Thymus (tissue), 11 donors: ENCODE measurements at regions not wholly inside any gene's neighbourhood (a gene's known extent, or its start where the extent isn't known, plus 50 kb on each side); places are given as distances from the start of the nearest gene placed in this dataset.
"Not testable (repeated sequence)": the region's sequence is repeated elsewhere in the genome, so short reads cannot be mapped to it uniquely, and the experiment has no call there.

ENCODE experiments used
- DNase-seq, 9 donors: peaks; one replicate each; pipeline ENCODE4 v3.0.0-alpha.2; 2013; ENCODE audit warnings: low spot score in 9 of 9, low read depth in 6 of 9, missing footprints in 1 of 9
- H3K27ac ChIP-seq, 2 donors: one replicate each; pipeline ENCODE4 v1.5.1; 2013; ENCODE audit warnings: control low read depth in 1 of 2, low read depth in 1 of 2, low read length in 1 of 2, mild to moderate bottlenecking in 1 of 2, moderate library complexity in 1 of 2
- H3K27me3 ChIP-seq, 2 donors: one replicate each; pipeline ENCODE4 v1.5.1; 2013; ENCODE audit warnings: low read length in 1 of 2; ENCODE audit not compliant: control insufficient read depth in 2 of 2, insufficient read depth in 1 of 2
- H3K36me3 ChIP-seq, 2 donors: one replicate each; pipeline ENCODE4 v1.5.1; 2013; ENCODE audit warnings: low read length in 1 of 2, mild to moderate bottlenecking in 1 of 2, moderate library complexity in 1 of 2; ENCODE audit not compliant: control insufficient read depth in 2 of 2, insufficient read depth in 2 of 2
- H3K4me1 ChIP-seq, 2 donors: one replicate each; pipeline ENCODE4 v1.5.1; 2013; ENCODE audit warnings: low read length in 2 of 2; ENCODE audit not compliant: control insufficient read depth in 2 of 2, insufficient read depth in 2 of 2
- H3K4me3 ChIP-seq, 2 donors: one replicate each; pipeline ENCODE4 v1.5.1; 2013; ENCODE audit warnings: low read length in 2 of 2, control low read depth in 1 of 2, mild to moderate bottlenecking in 1 of 2
- H3K9me3 ChIP-seq, 2 donors: one replicate each; pipeline ENCODE4 v1.5.1; 2013; ENCODE audit warnings: low read length in 1 of 2, mild to moderate bottlenecking in 1 of 2; ENCODE audit not compliant: control insufficient read depth in 2 of 2, insufficient read depth in 1 of 2
- WGBS: extraction: QIAGEN DNeasy Blood & Tissue Kit; methylation state at CpG from one replicate; pipeline ENCODE4 v1.1.7; 2013; 5-methylcytosine and 5-hydroxymethylcytosine counted together
- donor health status: healthy.

DNA sequence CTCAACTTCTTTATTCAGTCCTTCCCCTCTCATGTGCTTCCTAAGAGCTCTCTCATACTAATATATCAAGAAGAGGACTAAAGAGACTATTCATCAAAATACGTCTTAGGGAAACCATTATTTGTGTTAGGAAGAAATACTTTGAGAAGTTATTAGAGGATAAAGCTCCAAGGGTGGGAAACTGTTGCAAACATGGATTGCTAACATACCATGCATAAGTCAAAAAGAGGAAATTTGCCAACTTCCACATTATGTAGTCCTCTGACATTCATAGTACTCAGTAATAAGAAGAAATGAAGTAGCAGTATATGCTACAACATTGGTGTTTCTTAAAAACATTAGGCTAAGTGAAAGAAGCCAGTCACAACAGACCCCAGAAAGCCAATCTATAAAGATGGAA, 128.8 kb upstream of the CLEC14A start:
- Histone ChIP-seq H3K27me3 (no peaks in the 10 kb centered on the region), H3K4me3 (no peak overlapping the region), H3K27ac (no peak overlapping the region), H3K4me1 (no peaks in the 10 kb centered on the region), H3K36me3 (no peaks in the 10 kb centered on the region), H3K9me3 (no peaks in the 10 kb centered on the region)
- no peak for DNase-seq
- WGBS: 97% methylated on average over 1 of the region's 1 CpG

DNA sequence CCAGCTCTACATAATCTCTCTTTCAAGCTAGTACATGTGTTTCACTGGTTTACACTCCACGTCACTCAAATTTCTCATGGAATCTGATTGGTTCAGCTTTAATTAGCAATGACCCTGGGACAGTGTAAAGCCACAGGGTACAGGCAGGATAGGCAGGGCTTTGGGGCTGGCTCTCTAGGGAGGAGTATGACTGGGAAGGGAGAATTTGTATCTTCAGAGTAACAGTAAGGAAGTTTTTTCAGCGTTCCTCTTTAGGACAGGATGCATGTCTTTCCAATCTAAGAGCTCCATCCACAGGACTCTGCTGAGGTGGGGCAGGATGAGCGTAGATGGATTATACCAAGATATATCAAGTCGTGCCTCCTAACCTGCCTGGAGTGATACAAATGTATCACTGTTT, 112.0 kb upstream of the CLEC14A start:
- H3K9me3 ChIP-seq: no peaks in the 10 kb centered on the region
- 67% methylated on average over 4 of the region's 4 CpGs for WGBS
- no peak overlapping the region for H3K4me3 ChIP-seq
- H3K4me1 ChIP-seq: no peaks in the 10 kb centered on the region
- H3K27ac ChIP-seq: no peak overlapping the region
- no peak for DNase-seq
- no peaks in the 10 kb centered on the region for H3K27me3 ChIP-seq
- H3K36me3 ChIP-seq: no peaks in the 10 kb centered on the region

DNA sequence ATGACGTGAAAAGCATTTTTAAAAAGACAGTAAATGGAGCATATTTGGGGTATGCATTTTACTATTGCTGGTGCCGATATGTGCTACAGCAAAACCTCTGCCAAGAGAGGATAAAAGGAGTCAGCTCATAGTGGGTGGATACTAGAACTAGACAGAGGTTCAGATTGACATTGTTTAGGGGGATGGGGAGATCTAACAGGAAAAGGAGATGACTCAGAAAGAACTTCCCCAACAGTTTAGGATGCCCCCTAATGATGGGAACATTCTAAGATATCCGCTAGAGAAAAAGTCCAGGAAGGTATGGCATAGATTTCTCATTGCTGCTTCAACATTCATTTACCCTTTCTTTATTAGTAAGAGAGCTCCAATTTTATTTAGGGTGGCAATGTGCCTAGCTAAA, 110.5 kb upstream of the CLEC14A start:
- Histone ChIP-seq H3K4me1 (no peaks in the 10 kb centered on the region), H3K9me3 (no peaks in the 10 kb centered on the region), H3K27me3 (no peaks in the 10 kb centered on the region), H3K36me3 (no peaks in the 10 kb centered on the region), H3K4me3 (no peak overlapping the region), H3K27ac (no peak overlapping the region)
- WGBS: 93% methylated on average over 3 of the region's 3 CpGs
- no peak for DNase-seq

DNA sequence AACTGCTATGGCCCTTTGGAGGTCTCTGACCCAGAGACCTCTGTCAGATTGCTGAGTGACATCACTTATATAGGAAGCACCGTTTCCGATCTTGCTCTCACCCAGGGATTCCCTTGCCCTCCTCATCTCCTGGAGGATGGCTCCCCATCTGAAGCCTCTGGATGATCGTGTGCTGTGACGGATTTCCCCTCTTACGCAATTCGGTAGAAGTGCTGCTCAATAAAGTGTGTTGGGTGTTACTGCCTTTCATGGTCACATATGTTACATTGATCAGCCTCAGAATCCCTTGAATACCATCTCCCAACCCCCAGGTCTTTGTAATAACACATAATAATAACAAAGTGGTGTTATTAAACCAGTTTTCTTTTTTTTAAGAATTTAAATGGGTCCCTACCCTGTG, 107.3 kb upstream of the CLEC14A start:
- no peak overlapping the region for H3K4me3 ChIP-seq
- no peaks in the 10 kb centered on the region for H3K36me3 ChIP-seq
- WGBS: 94% methylated on average over 6 of the region's 6 CpGs
- H3K4me1 ChIP-seq: no peaks in the 10 kb centered on the region
- no peak overlapping the region for H3K27ac ChIP-seq
- no peak for DNase-seq
- H3K27me3 ChIP-seq: no peaks in the 10 kb centered on the region
- H3K9me3 ChIP-seq: no peaks in the 10 kb centered on the region

DNA sequence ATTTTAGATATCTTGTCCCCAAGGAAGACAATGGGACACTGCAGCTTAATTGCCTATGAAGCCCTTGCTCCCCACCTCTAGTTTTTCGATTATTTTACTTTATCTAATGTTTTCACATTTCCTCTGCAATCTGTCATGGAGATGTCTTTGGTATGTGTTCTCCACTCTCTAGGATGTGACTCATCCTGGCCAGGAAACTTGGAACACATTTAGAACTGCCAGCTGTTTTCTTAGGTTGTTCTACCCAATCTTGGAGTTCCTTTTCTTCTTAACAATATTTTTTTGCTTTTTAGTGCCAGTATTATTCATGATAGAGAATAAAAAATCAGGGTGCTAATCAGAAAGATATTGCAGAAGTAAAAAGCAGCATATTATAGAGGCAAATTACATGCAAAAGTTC, 101.7 kb upstream of the CLEC14A start:
- Histone ChIP-seq H3K27me3 (no peaks in the 10 kb centered on the region), H3K27ac (no peak overlapping the region), H3K9me3 (no peaks in the 10 kb centered on the region), H3K4me3 (no peak overlapping the region), H3K4me1 (no peaks in the 10 kb centered on the region), H3K36me3 (no peaks in the 10 kb centered on the region)
- no peak for DNase-seq
- 25% methylated on average over 1 of the region's 1 CpG for WGBS

DNA sequence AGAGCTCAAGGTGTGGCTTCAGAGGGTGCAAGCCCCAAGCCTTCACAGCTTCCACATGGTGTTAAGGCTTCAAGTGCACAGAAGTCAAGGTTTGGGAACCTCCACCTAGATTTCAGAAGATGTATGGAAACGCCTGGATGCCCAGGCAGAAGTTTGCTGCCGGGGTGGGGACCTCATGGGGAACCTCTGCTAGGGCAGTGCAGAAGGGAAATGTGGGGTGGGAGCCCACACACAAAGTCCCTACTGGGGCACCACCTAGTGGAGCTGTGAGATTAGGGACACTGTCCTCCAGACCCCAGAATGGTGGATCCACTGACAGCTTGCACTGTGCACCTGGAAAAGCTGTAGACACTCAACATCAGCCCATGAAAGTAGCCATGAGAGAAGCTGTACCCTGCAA, 99.6 kb upstream of the CLEC14A start:
- not testable (repeated sequence) for H3K9me3 ChIP-seq, H3K27me3 ChIP-seq, DNase-seq, H3K27ac ChIP-seq, H3K36me3 ChIP-seq, H3K4me3 ChIP-seq, H3K4me1 ChIP-seq
- WGBS: 91% methylated on average over 2 of the region's 2 CpGs

DNA sequence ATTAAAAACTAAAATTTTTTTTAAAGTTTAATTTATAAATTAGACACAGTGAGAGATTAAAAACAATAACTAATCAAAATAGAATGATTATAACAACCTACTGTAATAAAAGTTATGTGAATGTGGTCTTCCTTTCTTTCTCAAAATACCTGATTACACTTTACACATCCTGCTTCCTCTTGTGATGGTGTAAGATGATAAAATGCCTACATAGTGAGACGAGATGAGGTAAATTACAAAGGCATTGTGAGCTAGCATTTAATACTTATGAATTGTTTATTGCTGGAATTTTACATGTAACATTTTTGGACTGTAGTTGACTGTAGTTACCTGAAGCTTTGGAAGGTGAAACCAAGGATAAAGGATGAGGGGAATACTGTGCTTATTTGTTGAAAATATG, 94.2 kb upstream of the CLEC14A start:
- Histone ChIP-seq H3K4me3 (no peak overlapping the region), H3K9me3 (no peaks in the 10 kb centered on the region), H3K27ac (no peak overlapping the region), H3K27me3 (no peaks in the 10 kb centered on the region), H3K4me1 (no peaks in the 10 kb centered on the region), H3K36me3 (no peaks in the 10 kb centered on the region)
- no peak for DNase-seq
- WGBS: 54% methylated on average over 1 of the region's 1 CpG

DNA sequence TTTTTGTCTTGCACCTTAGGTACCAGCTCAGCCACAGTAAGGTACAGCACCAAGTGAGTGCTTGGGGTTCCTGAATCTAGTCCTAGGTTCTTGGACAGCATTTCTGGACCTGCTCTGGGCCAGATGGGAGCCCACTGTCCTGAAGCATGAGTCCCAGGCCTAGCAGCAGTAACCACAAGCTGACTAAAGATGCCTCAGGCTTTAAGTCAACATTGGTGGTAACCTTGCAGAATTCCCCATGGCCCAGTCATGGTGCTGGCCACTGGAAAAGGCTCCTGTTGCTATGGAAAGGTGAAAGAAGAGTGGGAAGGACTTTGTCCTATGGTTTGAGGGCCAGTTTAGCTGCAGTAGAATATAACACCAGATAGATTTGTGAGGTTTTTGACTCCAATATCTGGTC, 86.9 kb upstream of the CLEC14A start:
- Histone ChIP-seq H3K27ac (no peak overlapping the region), H3K9me3 (peaks cover 0 to 3% of the 10 kb centered on the region in 2 donors), H3K27me3 (no peaks in the 10 kb centered on the region), H3K4me3 (no peak overlapping the region), H3K4me1 (no peaks in the 10 kb centered on the region), H3K36me3 (no peaks in the 10 kb centered on the region)
- DNase-seq: no peak

DNA sequence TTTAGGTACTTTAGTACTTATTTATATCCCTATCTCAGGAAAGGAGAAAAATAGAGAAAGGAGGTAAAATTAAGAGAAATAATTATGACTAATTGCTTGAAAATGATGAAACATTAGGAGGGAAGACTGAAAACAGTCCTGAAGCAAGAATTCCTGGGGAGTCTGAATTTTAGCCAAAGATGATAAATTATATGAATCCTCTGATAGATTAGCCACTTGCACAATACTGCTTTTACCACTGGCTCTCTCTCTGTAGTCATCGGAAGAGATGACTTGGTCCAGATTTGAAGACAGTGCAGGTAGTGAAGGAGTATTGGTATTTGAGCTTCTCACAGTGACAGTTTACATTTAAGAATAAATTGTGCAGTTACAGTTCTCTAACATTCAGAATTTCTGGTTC, 83.8 kb upstream of the CLEC14A start:
- WGBS: 95% methylated on average over 1 of the region's 1 CpG
- no peaks in the 10 kb centered on the region for H3K27me3 ChIP-seq
- no peaks in the 10 kb centered on the region for H3K4me1 ChIP-seq
- no peak for DNase-seq
- no peak overlapping the region for H3K27ac ChIP-seq
- H3K9me3 ChIP-seq: peaks cover 0 to 3% of the 10 kb centered on the region in 2 donors
- H3K4me3 ChIP-seq: no peak overlapping the region
- H3K36me3 ChIP-seq: no peaks in the 10 kb centered on the region

DNA sequence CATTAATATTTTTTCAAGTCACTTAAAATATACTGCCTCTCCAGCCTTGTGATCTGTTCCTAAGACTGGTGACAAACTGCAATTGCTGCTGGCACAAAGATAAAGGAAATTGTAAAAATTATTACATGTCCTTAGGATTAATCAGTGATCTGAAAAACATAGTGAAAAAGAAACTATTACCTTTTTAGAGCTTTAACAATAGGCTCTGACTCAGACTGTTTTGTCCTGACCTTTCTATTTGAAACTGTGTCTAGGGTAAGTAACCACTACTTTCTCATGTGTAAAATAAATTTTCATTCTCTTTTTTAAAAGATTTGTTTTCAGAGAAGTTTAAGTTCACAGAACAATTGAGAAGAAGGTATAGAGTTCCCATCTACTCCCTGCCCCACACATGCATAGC, 80.4 kb upstream of the CLEC14A start:
- no peaks in the 10 kb centered on the region for H3K36me3 ChIP-seq
- H3K4me3 ChIP-seq: no peak overlapping the region
- DNase-seq: no peak
- no peak overlapping the region for H3K27ac ChIP-seq
- no peaks in the 10 kb centered on the region for H3K9me3 ChIP-seq
- H3K4me1 ChIP-seq: no peaks in the 10 kb centered on the region
- no peaks in the 10 kb centered on the region for H3K27me3 ChIP-seq
